Ectodermal cell (in vitro differentiated cells): ENCODE measurements at regions not wholly inside any gene's neighbourhood (a gene's known extent, or its start where the extent isn't known, plus 50 kb on each side); places are given as distances from the start of the nearest gene placed in this dataset.
A peak's percentile ranks its signal among the peaks of the same experiment; 100 is the strongest.

Experiments used
- H3K27ac ChIP-seq: 2 replicates; pipeline ENCODE4 v1.7.0; 2013; ENCODE audit warnings: mild to moderate bottlenecking, low read depth, low read length; ENCODE audit not compliant: insufficient read depth, poor library complexity, severe bottlenecking
- H3K27me3 ChIP-seq: 2 replicates; pipeline ENCODE4 v1.7.0; 2013; ENCODE audit warnings: mild to moderate bottlenecking, low read length; ENCODE audit not compliant: insufficient read depth, control insufficient read depth, poor library complexity, severe bottlenecking
- H3K36me3 ChIP-seq: one replicate; pipeline ENCODE4 v1.7.0; 2013; ENCODE audit warnings: low read length; ENCODE audit not compliant: control insufficient read depth, insufficient read depth
- H3K4me1 ChIP-seq: one replicate; pipeline ENCODE4 v1.7.0; 2013; ENCODE audit warnings: low read length; ENCODE audit not compliant: control insufficient read depth, insufficient read depth
- H3K4me3 ChIP-seq: 2 replicates; pipeline ENCODE4 v1.7.0; 2013; ENCODE audit warnings: low read depth, low read length, control low read depth; ENCODE audit not compliant: insufficient read depth
- H3K9me3 ChIP-seq: 2 replicates; pipeline ENCODE4 v1.7.0; 2013; ENCODE audit warnings: mild to moderate bottlenecking, low read length, moderate library complexity; ENCODE audit not compliant: control insufficient read depth
- WGBS, 2 experiments: methylation state at CpG; one replicate each; pipeline ENCODE4 v1.1.7; 2013; ENCODE audit warnings: missing lambda C conversion rate in 2 of 2; 5-methylcytosine and 5-hydroxymethylcytosine counted together

- no peaks in the 10 kb centered on the region for H3K27me3 ChIP-seq
- H3K9me3 ChIP-seq: no peaks in the 10 kb centered on the region
- peaks cover 39% of the 10 kb centered on the region for H3K4me1 ChIP-seq
- H3K27ac ChIP-seq: no peak overlapping the region
- WGBS, 2 experiments: 88 to 89% methylated on average over 15 of the region's 15 CpGs
- no peaks in the 10 kb centered on the region for H3K36me3 ChIP-seq
- no peak overlapping the region for H3K4me3 ChIP-seq
These were observed 104.1 kb upstream of the GSE1 start for GRCh38 chr16:85508993-85509392.

GRCh38 chr16:85510041-85510659, 103.0 kb upstream of the GSE1 start:
- H3K9me3 ChIP-seq: no peaks in the 10 kb centered on the region
- H3K36me3 ChIP-seq: no peaks in the 10 kb centered on the region
- WGBS, 2 experiments: 72 to 74% methylated on average over 21 of the region's 21 CpGs
- no peaks in the 10 kb centered on the region for H3K27me3 ChIP-seq
- H3K27ac ChIP-seq: peak overlapping the region; percentile 23
- peaks cover 50% of the 10 kb centered on the region for H3K4me1 ChIP-seq
- H3K4me3 ChIP-seq: no peak overlapping the region

- peaks cover 57% of the 10 kb centered on the region for H3K4me1 ChIP-seq
- no peaks in the 10 kb centered on the region for H3K36me3 ChIP-seq
- 89 to 90% methylated on average over 24 of the region's 24 CpGs for WGBS, 2 experiments
- H3K27me3 ChIP-seq: no peaks in the 10 kb centered on the region
- no peaks in the 10 kb centered on the region for H3K9me3 ChIP-seq
- no peak overlapping the region for H3K27ac ChIP-seq
- H3K4me3 ChIP-seq: no peak overlapping the region
These were observed 100.9 kb upstream of the GSE1 start for GRCh38 chr16:85511938-85512807.

GRCh38 chr16:85512808-85513115, 100.4 kb upstream of the GSE1 start:
- Histone ChIP-seq H3K27me3 (no peaks in the 10 kb centered on the region), H3K9me3 (no peaks in the 10 kb centered on the region), H3K4me3 (no peak overlapping the region), H3K27ac (no peak overlapping the region), H3K36me3 (no peaks in the 10 kb centered on the region), H3K4me1 (peaks cover 51% of the 10 kb centered on the region)
- WGBS, 2 experiments: 93 to 94% methylated on average over 7 of the region's 7 CpGs

GRCh38 chr16:85513180-85513579, 99.9 kb upstream of the GSE1 start:
- H3K9me3 ChIP-seq: no peaks in the 10 kb centered on the region
- H3K36me3 ChIP-seq: no peaks in the 10 kb centered on the region
- H3K27ac ChIP-seq: no peak overlapping the region
- H3K4me1 ChIP-seq: peaks cover 51% of the 10 kb centered on the region
- H3K4me3 ChIP-seq: no peak overlapping the region
- whole genome bisulfite sequencing, 2 experiments: 85 to 90% methylated on average over 9 of the region's 9 CpGs
- H3K27me3 ChIP-seq: no peaks in the 10 kb centered on the region

- 79 to 84% methylated on average over 10 of the region's 10 CpGs for WGBS, 2 experiments
- Histone ChIP-seq H3K9me3 (no peaks in the 10 kb centered on the region), H3K4me3 (no peak overlapping the region), H3K27me3 (no peaks in the 10 kb centered on the region), H3K36me3 (no peaks in the 10 kb centered on the region), H3K27ac (no peak overlapping the region), H3K4me1 (peaks cover 51% of the 10 kb centered on the region)
These were observed 99.5 kb upstream of the GSE1 start for GRCh38 chr16:85513649-85514048.

GRCh38 chr16:85514295-85514597, 98.9 kb upstream of the GSE1 start:
- H3K4me1 ChIP-seq: peaks cover 46% of the 10 kb centered on the region
- H3K36me3 ChIP-seq: no peaks in the 10 kb centered on the region
- H3K27ac ChIP-seq: no peak overlapping the region
- H3K4me3 ChIP-seq: no peak overlapping the region
- no peaks in the 10 kb centered on the region for H3K27me3 ChIP-seq
- 24 to 36% methylated on average over 6 to 8 of the region's 8 CpGs for WGBS, 2 experiments
- H3K9me3 ChIP-seq: no peaks in the 10 kb centered on the region

- no peak overlapping the region for H3K27ac ChIP-seq
- no peaks in the 10 kb centered on the region for H3K27me3 ChIP-seq
- H3K4me1 ChIP-seq: peaks cover 41% of the 10 kb centered on the region
- no peaks in the 10 kb centered on the region for H3K36me3 ChIP-seq
- H3K4me3 ChIP-seq: no peak overlapping the region
- no peaks in the 10 kb centered on the region for H3K9me3 ChIP-seq
- WGBS, 2 experiments: 67 to 68% methylated on average over 18 of the region's 18 CpGs
These were observed 98.4 kb upstream of the GSE1 start for GRCh38 chr16:85514598-85515318.

GRCh38 chr16:85515319-85515745, 97.8 kb upstream of the GSE1 start:
- H3K27ac ChIP-seq: no peak overlapping the region
- peaks cover 35% of the 10 kb centered on the region for H3K4me1 ChIP-seq
- H3K9me3 ChIP-seq: no peaks in the 10 kb centered on the region
- H3K27me3 ChIP-seq: no peaks in the 10 kb centered on the region
- H3K36me3 ChIP-seq: no peaks in the 10 kb centered on the region
- no peak overlapping the region for H3K4me3 ChIP-seq
- 66 to 68% methylated on average over 13 of the region's 13 CpGs for WGBS, 2 experiments

GRCh38 chr16:85515830-85516397, 97.2 kb upstream of the GSE1 start:
- Histone ChIP-seq H3K36me3 (no peaks in the 10 kb centered on the region), H3K4me3 (no peak overlapping the region), H3K27me3 (no peaks in the 10 kb centered on the region), H3K9me3 (no peaks in the 10 kb centered on the region), H3K27ac (no peak overlapping the region), H3K4me1 (peaks cover 34% of the 10 kb centered on the region)
- 83 to 88% methylated on average over 9 to 12 of the region's 12 CpGs for WGBS, 2 experiments
